Smooth muscle cell (in vitro differentiated cells): ENCODE measurements at regions not wholly inside any gene's neighbourhood (a gene's known extent, or its start where the extent isn't known, plus 50 kb on each side); places are given as distances from the start of the nearest gene placed in this dataset.

ENCODE experiments used
- DNase-seq: peaks from one replicate; lab custom pipeline; 2025; ENCODE audit not compliant: unreplicated experiment; lab: John Stamatoyannopoulos, UW
- H2AFZ ChIP-seq: fragments of 200-600 bp; sonication (generic); 2 replicates; pipeline ENCODE4 v1.6.0; 2016; ENCODE audit warnings: antibody characterized with exemption, low read depth, mild to moderate bottlenecking
- H3F3A ChIP-seq: fragments of 200-600 bp; sonication (generic); 2 replicates; pipeline ENCODE4 v1.6.0; 2017; ENCODE audit warnings: antibody characterized with exemption, low read depth
- H3K27ac ChIP-seq: fragments of 200-600 bp; sonication (generic); 2 replicates; pipeline ENCODE4 v1.5.1; 2016; ENCODE audit warnings: low read depth, mild to moderate bottlenecking
- H3K27me3 ChIP-seq: fragments of 200-600 bp; sonication (generic); 2 replicates; pipeline ENCODE4 v1.6.1; 2016; ENCODE audit warnings: low read depth, mild to moderate bottlenecking
- H3K36me3 ChIP-seq: fragments of 200-600 bp; sonication (generic); 2 replicates; pipeline ENCODE4 v1.5.1; 2016; ENCODE audit warnings: low read depth
- H3K4me1 ChIP-seq: fragments of 200-600 bp; sonication (generic); 2 replicates; pipeline ENCODE4 v1.5.1; 2016; ENCODE audit warnings: low read depth
- H3K4me2 ChIP-seq: fragments of 200-600 bp; sonication (generic); 2 replicates; pipeline ENCODE4 v1.6.0; 2016; ENCODE audit warnings: mild to moderate bottlenecking
- H3K4me3 ChIP-seq: fragments of 200-600 bp; sonication (generic); 2 replicates; pipeline ENCODE4 v1.5.1; 2016; ENCODE audit warnings: mild to moderate bottlenecking
- H3K79me2 ChIP-seq: fragments of 200-600 bp; sonication (generic); 2 replicates; pipeline ENCODE4 v1.6.0; 2016; ENCODE audit warnings: low read depth, mild to moderate bottlenecking
- H3K9ac ChIP-seq: fragments of 200-600 bp; sonication (generic); 2 replicates; pipeline ENCODE4 v1.6.0; 2016; ENCODE audit warnings: low read depth
- H3K9me3 ChIP-seq: fragments of 200-600 bp; sonication (generic); replicated peaks from 2 replicates; pipeline ENCODE4 v1.5.1; 2016; ENCODE audit warnings: low read depth
- H4K20me1 ChIP-seq: fragments of 200-600 bp; sonication (generic); 2 replicates; pipeline ENCODE4 v1.6.0; 2016; ENCODE audit warnings: low read depth
- CTCF ChIP-seq: fragments of 200-600 bp; sonication (generic); IDR thresholded peaks from 2 replicates; pipeline ENCODE4 v1.5.1; 2017; ENCODE audit warnings: borderline replicate concordance, mild to moderate bottlenecking, antibody characterized with exemption; ENCODE audit not compliant: insufficient read depth, poor library complexity, severe bottlenecking
- WGBS: methylation state at CpG from one replicate; pipeline ENCODE4 v1.1.7; 2016; ENCODE audit warnings: low lambda C conversion rate; 5-methylcytosine and 5-hydroxymethylcytosine counted together

- H3K4me3 ChIP-seq, result no peak overlapping the region
- no peaks in the 10 kb centered on the region for H3F3A ChIP-seq
- H3K9me3 ChIP-seq, result no peaks in the 10 kb centered on the region
- no peaks in the 10 kb centered on the region for H3K79me2 ChIP-seq
- WGBS, result 70% methylated on average over 1 of the region's 1 CpG
- no peaks in the 10 kb centered on the region for H4K20me1 ChIP-seq
- TF ChIP-seq CTCF, result no peak
- no peak for DNase-seq
- no peaks in the 10 kb centered on the region for H3K27me3 ChIP-seq
- H2AFZ ChIP-seq, result no peak overlapping the region
- H3K4me1 ChIP-seq, result no peaks in the 10 kb centered on the region
- H3K27ac ChIP-seq, result no peak overlapping the region
- H3K36me3 ChIP-seq, result no peaks in the 10 kb centered on the region
- no peak overlapping the region for H3K4me2 ChIP-seq
- no peak overlapping the region for H3K9ac ChIP-seq
Measured at GRCh38 chr5:107310181-107310580, 360.6 kb downstream of the EFNA5 start.

GRCh38 chr5:107306594-107306993 lies 364.1 kb downstream of the EFNA5 start:
- Histone ChIP-seq H3K4me1 (no peaks in the 10 kb centered on the region), H3F3A (no peaks in the 10 kb centered on the region), H3K4me2 (no peak overlapping the region), H3K9me3 (no peaks in the 10 kb centered on the region), H3K79me2 (no peaks in the 10 kb centered on the region), H3K4me3 (no peak overlapping the region), H4K20me1 (no peaks in the 10 kb centered on the region), H3K9ac (no peak overlapping the region), H3K36me3 (no peaks in the 10 kb centered on the region), H3K27me3 (no peaks in the 10 kb centered on the region), H3K27ac (no peak overlapping the region), H2AFZ (no peak overlapping the region)
- TF ChIP-seq CTCF, result no peak
- DNase-seq, result no peak
- WGBS, result 96% methylated on average over 3 of the region's 3 CpGs

- 89% methylated on average over 3 of the region's 3 CpGs for WGBS
- H4K20me1 ChIP-seq, result no peaks in the 10 kb centered on the region
- no peaks in the 10 kb centered on the region for H3K27me3 ChIP-seq
- H3K4me1 ChIP-seq, result peaks cover 6% of the 10 kb centered on the region
- no peak overlapping the region for H3K27ac ChIP-seq
- no peak for TF ChIP-seq CTCF
- no peak overlapping the region for H3K9ac ChIP-seq
- no peak overlapping the region for H3K4me2 ChIP-seq
- no peak overlapping the region for H3K4me3 ChIP-seq
- no peaks in the 10 kb centered on the region for H3K9me3 ChIP-seq
- no peaks in the 10 kb centered on the region for H3K36me3 ChIP-seq
- no peak overlapping the region for H2AFZ ChIP-seq
- H3K79me2 ChIP-seq, result no peaks in the 10 kb centered on the region
- no peaks in the 10 kb centered on the region for H3F3A ChIP-seq
- DNase-seq, result no peak
Measured at GRCh38 chr5:107306002-107306401, 364.7 kb downstream of the EFNA5 start.

GRCh38 chr5:107304684-107305083 lies 366.1 kb downstream of the EFNA5 start:
- no peak overlapping the region for H3K4me3 ChIP-seq
- H3K27ac ChIP-seq, result no peak overlapping the region
- H3K9me3 ChIP-seq, result no peaks in the 10 kb centered on the region
- H4K20me1 ChIP-seq, result no peaks in the 10 kb centered on the region
- peaks cover 10% of the 10 kb centered on the region for H3K4me1 ChIP-seq
- H3K36me3 ChIP-seq, result no peaks in the 10 kb centered on the region
- H3K27me3 ChIP-seq, result no peaks in the 10 kb centered on the region
- H3K79me2 ChIP-seq, result no peaks in the 10 kb centered on the region
- H2AFZ ChIP-seq, result no peak overlapping the region
- no peak overlapping the region for H3K4me2 ChIP-seq
- no peak for DNase-seq
- no peaks in the 10 kb centered on the region for H3F3A ChIP-seq
- H3K9ac ChIP-seq, result no peak overlapping the region
- no peak for TF ChIP-seq CTCF
